ENCODE measurements at regions not wholly inside any gene's neighbourhood (a gene's known extent, or its start where the extent isn't known, plus 50 kb on each side); places are given as distances from the start of the nearest gene placed in this dataset.

GRCh38 chr3:22228705-22229104 lies 477.7 kb upstream of the ZNF385D start:
- Histone ChIP-seq H2BK5ac (ENCODE audit: insufficient read length, low read length) (no peak overlapping the region), H3K56ac (ENCODE audit: insufficient read length, low read depth, low read length) (no peak overlapping the region), H2BK12ac (ENCODE audit: insufficient read length, low read depth, low read length) (no peak overlapping the region), H3K79me1 (ENCODE audit: insufficient read depth, low read depth, low read length, poor library complexity, severe bottlenecking) (no peaks in the 10 kb centered on the region), H3K23ac (ENCODE audit: insufficient read length, low read depth, low read length) (no peak overlapping the region), H2AFZ (ENCODE audit: low read length) (no peak overlapping the region), H3K27ac (ENCODE audit: insufficient read length, low read depth, low read length) (no peak overlapping the region), H2BK15ac (ENCODE audit: low read depth, low read length) (no peak overlapping the region), H3K4ac (ENCODE audit: low read depth, low read length) (no peak overlapping the region), H3K9ac (ENCODE audit: extremely low read depth, insufficient read length, low read length) (no peak overlapping the region), H3K23me2 (ENCODE audit: insufficient read length, low read depth, low read length, poor library complexity, severe bottlenecking) (no peaks in the 10 kb centered on the region), H3K14ac (ENCODE audit: insufficient read depth, low read length) (no peak overlapping the region), H4K20me1 (ENCODE audit: control insufficient read depth, insufficient read depth, insufficient read length) (no peaks in the 10 kb centered on the region), H4K5ac (ENCODE audit: insufficient read length, low read depth, low read length) (no peak overlapping the region), H3K9me3 (ENCODE audit: control insufficient read depth, low read depth, low read length) (no peaks in the 10 kb centered on the region), H3K4me1 (ENCODE audit: insufficient read depth, low read length) (no peaks in the 10 kb centered on the region), H3T11ph (ENCODE audit: low read length) (no peak overlapping the region), H2BK120ac (ENCODE audit: low read depth, low read length, poor library complexity, severe bottlenecking) (no peak overlapping the region), H3K79me2 (ENCODE audit: insufficient read depth, low read length) (no peaks in the 10 kb centered on the region), H2AK5ac (ENCODE audit: insufficient read length, low read length) (no peak overlapping the region), H2BK20ac (ENCODE audit: low read depth, low read length, poor library complexity, severe bottlenecking) (no peak overlapping the region), H4K91ac (ENCODE audit: insufficient read length, low read depth, low read length) (no peak overlapping the region), H3K18ac (ENCODE audit: insufficient read length, low read depth, low read length) (no peak overlapping the region), H3K27me3 (ENCODE audit: insufficient read depth, low read length) (no peaks in the 10 kb centered on the region), H3K4me2 (ENCODE audit: insufficient read depth, insufficient read length, low read length) (no peak overlapping the region), H4K8ac (replicated peaks; ENCODE audit: insufficient read length, low read depth, low read length) (no peak overlapping the region)
- DNase-seq = no peak
- H3K4me1 Mint-ChIP-seq = peaks cover 4% of the 10 kb centered on the region in 2 experiments; a peak in 3 of 4 replicates
- H3K27me3 Mint-ChIP-seq (ENCODE audit: low read depth) = no peaks in the 10 kb centered on the region
- H3K9me3 Mint-ChIP-seq = no peaks in the 10 kb centered on the region; a peak in 1 of 5 replicates
- no peaks in the 10 kb centered on the region for H3K36me3 Mint-ChIP-seq (ENCODE audit: insufficient read depth in 1 of 3, low read depth in 3 of 3)
- TF ChIP-seq CTCF (conservative IDR thresholded peaks at IDR 0.05) = no peak
- H3K4me3 Mint-ChIP-seq = no peak overlapping the region
- WGBS (ENCODE audit: extremely low coverage, insufficient read length, low lambda C conversion rate) = no CpG with 5 or more reads among the region's 1 CpG
- H3K27ac Mint-ChIP-seq = no peak overlapping the region
